GM12872 (cell line): ENCODE measurements at regions not wholly inside any gene's neighbourhood (a gene's known extent, or its start where the extent isn't known, plus 50 kb on each side); places are given as distances from the start of the nearest gene placed in this dataset.

Experiments
- CTCF ChIP-seq: IDR thresholded peaks from 3 replicates; pipeline ENCODE4 v1.5.1; 2011; ENCODE audit warnings: low read depth, mild to moderate bottlenecking, low read length, moderate library complexity; ENCODE audit not compliant: insufficient read depth

GRCh38 chr13:74920361-74920760 is 561.6 kb downstream of the TBC1D4 start:
- TF ChIP-seq CTCF = no peak

DNA sequence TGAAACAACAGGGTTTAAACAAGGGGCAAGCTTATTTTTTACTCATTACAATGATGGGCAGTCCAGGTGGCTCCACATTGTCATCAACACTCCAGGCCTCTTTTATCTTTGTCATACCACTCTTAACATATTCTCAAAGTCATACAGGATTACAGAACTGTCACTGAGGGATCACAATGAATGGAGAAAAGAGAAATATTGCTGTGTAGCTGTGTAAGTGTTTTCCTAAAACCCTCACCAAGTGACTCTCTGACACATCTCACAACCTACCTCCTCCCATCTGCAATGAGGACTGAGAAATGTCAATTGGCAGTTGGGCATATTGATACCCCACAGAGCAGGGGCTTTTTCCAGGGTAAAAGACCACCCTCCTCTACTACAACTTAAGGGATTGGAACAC is 562.1 kb downstream of the TBC1D4 start:
- no peak for TF ChIP-seq CTCF

- TF ChIP-seq CTCF = no peak
These were observed 569.1 kb downstream of the TBC1D4 start for GRCh38 chr13:74912898-74913297.

- no peak for TF ChIP-seq CTCF
These were observed 571.6 kb downstream of the TBC1D4 start for GRCh38 chr13:74910415-74910814.

- no peak for TF ChIP-seq CTCF
These were observed 574.2 kb downstream of the TBC1D4 start for GRCh38 chr13:74907788-74908187.

DNA sequence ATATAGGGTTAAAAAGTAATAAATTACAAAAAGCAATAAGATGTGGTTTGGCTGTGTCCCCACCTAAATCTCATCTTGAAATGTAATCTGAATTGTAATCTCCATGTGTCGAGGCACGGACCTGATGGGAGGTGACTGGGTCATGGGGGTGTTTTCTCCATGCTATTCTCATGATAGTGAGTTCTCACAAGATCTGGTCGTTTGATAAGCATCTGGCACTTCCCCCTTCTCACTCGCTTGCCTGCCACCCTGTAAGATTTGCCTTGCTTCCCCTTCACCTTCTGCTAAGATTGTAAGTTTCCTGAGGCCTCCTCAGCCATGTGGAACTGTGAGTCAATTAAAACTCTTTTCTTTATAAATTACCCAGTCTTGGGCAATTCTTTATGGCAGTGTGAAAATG is 577.4 kb downstream of the TBC1D4 start:
- TF ChIP-seq CTCF = no peak

DNA sequence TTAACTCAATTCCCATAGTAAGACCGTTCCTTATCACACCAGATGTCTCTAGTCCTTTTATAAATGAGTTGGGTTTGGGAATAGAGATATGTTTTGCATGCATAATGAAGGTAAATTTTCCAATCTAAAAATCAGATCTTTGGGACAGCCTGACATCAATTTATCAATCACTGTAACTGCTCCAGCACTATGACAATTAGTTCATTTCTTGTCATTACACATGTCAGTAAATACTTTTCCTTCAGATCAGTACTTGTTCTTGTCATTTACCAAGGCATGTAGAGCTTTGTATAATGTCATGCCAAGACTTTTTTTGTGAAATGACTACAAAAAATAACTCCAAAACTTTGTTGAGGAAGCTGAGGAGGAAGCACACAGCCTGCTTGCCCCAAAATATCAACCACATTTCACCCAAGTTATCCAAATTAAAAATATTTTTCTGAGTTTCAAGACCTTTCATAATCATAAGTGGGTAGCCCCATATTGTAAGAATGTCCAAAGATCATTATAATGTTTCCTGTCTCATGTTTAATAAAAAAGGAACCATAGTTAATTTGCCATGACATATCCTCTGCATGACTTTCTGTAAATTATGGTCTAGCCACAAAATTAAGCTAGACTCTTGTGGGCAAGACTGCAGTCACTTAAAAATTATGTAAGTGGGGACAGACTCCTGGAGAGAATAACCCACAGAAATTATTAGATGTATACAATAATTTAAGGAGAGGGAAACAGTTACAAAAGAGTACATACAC is 586.8 kb downstream of the TBC1D4 start:
- TF ChIP-seq CTCF = no peak

DNA sequence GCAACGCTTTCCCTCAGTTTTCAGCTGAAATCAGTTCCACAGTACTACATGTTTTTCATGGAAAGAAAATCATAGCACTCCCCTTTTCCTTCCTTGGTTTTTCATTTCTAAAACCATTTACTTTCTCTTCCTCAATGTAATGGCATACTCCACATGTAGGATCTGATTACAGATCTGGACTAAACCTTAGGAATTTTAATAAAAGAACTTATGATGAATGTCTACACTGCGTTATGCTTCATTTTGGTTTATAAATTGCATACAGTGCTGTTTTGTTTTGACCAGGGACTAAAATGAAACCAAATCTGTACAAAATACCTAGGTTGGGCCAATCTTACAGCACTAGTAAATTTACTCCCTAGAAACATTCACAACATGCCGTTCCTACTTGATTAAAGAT is 589.9 kb downstream of the TBC1D4 start:
- TF ChIP-seq CTCF = no peak
